NCI-H345 treated with DMSO at 0.1 percent for 48 hours (cell line): ENCODE measurements at regions not wholly inside any gene's neighbourhood (a gene's known extent, or its start where the extent isn't known, plus 50 kb on each side); places are given as distances from the start of the nearest gene placed in this dataset.

Source experiments
- DNase-seq: peaks from one replicate; lab custom pipeline; 2025; ENCODE audit not compliant: unreplicated experiment; lab: John Stamatoyannopoulos, UW

DNA sequence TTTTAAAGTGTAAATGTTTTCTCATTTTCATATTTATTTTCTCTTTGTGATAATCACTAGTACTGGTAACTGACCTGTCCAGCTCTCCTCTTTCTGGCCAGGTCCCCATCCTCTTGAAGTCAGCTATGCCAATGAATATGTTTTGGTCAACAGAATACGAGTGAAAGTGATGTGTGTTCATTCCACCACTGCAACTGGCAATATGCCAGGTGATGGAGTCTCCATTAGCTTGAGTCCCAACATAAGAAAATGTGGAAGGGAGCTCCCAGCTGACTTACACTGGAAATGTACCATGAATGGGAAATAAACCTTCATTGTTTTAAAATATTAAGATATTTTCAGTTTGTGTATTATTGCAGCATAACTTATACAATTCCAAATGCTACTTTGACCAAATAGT, 75.8 kb downstream of the CCDC34 start:
- no peak for DNase-seq

DNA sequence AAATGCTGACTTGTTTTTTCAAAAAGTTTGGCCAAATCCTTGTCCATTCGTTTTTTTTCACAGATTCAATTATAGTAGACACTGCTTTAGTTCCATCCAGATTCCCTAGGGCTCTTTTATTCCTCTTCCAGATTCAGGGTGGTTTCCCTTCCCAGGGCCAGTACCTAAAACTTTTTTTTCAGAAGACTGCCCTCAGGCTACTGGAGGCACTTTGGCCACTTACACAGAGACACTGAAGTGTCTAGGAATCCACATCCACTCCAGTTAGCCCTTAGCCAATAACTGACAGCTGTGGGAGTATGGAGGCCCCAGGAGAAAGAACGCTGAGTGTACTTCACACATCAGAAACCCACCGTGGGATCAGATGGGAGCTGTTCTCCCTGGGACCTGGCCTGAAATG, 77.3 kb downstream of the CCDC34 start:
- DNase-seq, result no peak

DNA sequence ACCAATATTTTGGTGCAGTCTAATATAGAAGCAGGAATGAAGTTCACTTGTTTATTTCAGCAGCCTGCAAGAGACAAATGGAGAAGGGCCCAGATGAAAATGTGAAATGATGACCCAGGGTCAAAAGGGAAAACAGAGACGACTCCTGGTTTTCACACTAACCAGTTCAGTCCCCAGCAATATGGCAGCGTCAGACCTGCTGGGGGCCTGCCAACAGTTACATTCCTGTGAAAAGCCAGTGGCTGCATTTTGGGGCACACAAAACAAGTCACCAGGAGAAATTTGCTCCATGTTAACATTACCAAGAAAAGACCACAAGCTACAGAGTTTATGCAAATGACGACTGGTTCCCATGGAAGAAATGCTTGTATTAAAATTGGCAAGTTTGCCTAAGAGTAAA, 80.2 kb downstream of the CCDC34 start:
- no peak for DNase-seq

DNA sequence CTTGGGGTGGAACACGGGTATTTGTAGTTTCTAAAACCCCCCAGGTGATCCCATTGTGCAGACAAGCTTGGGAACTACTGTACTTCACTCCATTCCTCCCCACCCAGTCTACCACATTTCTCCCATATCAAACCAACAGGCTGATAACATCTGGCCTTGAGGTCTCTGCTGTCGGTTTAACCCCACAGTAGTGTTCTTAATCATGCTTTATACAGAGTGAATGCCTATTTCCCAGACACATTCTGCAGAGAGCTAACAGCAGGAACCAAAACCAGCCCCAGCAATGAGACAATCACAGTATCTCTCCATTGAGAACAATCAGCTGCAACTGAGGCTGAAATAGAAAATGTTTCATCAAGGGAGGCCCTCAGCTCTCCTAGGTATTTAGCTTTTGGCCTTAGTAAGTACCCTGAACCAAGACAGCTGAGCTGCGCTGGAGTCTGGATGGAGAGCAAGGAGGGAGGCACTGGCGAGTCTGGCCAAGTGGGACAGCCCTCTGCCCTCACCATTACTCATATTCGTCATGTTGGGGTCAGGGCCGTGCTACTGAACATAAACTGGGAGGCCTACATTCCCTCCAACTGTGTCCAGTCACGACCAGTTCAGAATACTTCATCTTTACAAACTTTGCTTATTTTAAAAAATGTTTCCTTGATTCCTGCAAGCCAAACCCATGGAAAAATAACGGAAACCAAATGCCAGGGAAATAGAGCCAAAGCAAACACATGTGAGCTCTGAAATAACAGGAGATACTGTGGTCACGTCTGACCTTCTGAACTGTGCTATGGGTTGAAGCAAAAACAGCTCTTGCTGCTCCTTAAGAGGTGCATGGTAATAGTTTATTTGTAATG, 81.0 kb downstream of the CCDC34 start:
- no peak for DNase-seq

DNA sequence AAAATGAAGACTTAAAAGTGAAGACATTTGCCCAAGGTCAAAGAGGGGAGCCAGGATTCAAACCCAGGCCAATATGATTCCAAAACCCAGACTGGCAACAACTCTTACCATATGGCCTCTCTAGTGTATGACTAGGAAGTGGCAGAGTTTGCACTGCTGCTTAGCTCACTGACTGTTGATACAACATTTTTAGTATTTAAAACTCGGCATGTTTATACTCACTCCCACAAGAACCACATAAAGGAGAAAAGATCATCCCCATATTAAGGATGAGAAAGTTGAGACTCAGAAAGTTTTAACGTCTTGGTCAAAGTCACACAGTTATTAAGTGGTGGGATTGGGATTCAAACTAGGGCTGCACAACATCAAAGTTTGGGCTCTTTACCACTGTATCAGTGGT, 81.7 kb downstream of the CCDC34 start:
- DNase-seq, result no peak

DNA sequence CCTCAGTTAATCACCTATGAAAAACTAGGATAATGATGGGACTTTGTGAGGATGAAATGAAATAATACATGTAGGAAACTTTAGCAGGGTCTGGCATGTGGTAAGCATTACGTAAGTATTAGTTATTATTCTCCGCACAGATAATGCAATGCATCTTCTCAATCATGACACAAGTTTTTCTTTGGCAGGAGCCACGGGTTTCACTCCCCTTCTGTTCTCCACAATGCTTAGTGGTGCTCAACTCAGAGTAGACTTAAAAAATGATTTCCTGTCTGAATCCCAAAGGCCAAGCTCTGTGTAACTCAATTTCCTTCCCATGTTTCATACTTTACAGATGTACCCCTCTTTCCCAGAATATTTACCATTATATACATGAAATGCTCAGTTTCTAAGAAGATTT, 82.9 kb downstream of the CCDC34 start:
- no peak for DNase-seq

DNA sequence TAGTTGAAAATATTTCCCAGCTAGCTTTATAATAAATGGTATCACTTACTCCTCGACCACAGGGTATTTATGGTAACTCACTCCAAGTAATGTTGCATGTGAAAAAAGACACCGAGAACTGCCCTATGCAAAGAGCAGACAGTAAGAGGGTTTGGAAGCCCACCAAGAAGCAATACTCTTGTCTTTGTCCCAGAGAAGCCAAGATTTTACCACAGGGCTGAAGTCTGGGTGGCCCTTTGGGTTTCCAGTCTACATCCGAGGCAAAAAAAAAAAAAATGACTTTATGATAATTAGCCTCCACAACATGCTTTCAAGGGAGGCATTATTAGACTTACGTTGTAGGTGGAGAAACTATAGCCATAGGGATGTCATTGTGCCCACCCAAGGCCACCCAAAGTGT, 83.6 kb downstream of the CCDC34 start:
- DNase-seq, result no peak

DNA sequence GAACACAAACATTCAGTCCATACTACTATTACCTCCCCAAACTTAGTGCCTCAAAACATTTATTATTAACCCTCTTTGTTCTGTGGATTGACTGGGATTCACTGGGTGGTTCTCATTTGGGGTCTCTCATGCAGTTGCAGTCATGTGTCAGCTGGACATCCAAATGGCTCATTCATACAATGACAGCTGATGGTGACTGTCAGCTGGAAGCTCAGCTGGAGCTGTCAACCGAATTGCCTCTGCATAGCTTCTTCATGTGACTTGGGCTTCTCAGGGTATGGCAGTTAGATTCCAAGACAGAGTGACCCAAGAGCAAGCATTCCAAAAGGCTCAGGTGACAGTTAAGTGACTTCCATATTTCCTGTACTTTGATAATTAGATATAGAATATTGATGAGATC, 85.2 kb downstream of the CCDC34 start:
- no peak for DNase-seq

DNA sequence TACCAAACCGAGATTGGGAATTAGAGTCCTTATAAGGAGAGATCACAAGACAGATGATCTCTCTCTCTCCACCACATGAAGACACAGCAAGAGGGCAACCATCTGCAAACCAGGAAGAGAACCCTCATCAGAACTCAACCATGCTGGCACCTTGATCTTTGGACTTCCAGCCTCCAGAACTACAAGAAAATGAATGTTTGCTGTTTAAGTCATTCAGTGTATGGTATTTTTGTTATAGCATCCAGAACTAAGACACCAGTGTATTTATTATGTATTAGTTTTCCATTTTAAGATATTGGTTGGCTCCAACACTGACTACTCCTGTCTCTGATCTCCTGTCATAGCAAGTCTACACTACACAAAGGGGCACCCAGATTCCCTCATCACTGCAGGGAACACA, 86.9 kb downstream of the CCDC34 start:
- DNase-seq, result no peak

DNA sequence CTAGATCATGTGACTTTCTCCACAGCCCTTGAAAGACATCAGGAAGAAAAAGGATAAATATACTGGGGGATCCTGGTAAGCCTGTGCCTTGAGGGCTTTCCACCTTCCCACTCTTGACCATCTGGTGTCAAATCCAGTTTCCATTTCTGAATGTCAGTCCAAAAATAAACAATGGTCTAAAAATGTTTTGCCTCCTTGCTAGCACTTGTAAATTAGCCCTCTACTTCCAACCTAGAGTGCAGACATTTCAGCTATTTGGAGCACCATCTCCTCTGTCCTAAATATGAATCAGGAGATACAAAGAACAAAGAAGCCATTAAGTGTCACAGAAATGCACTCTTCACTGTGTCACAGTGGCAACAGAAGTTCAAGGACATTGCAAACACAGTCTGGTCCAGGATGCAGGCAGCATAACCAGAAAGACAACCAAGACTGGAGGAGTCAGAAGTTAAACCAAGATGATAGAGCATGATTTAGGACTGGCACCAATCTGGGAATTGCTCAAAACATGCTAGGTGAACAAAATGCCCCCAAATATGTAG, 88.1 kb downstream of the CCDC34 start:
- no peak for DNase-seq

DNA sequence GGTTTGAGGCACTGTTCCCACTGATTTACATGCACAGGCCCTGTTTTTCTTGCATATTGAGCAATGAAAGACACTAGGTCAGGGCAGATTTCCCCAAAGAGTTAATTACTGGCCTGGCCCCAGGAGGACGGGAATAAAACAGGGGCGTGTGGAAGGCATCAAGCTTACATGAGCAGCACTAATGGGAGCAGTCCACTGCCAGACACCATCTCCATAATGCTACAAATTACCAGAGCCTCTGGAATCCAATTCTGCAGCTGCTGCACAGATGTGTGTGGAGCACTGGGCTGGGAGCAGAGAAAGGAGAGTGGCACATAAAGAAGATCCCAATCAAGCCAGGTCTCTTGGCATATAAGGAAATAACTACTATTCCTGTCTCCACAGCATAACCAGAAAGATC, 96.9 kb downstream of the CCDC34 start:
- no peak for DNase-seq

DNA sequence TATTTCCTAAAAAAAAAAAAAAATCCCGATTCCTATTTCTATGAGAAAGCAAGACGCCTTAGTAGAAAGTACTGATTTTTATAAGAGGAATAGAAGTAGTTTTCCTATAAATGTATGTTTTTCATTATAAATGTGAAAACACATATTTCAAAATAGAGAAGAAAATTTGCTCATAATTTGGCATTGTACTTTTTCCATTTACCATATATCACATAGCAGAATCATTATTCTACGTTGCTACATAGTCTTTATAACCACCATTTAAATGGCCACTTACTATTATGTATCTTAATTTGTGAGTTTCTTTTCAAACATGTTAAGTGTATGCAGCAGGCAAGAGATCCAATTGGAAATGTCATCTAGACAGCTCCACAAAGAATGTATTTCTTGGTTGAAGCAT, 99.0 kb downstream of the CCDC34 start:
- DNase-seq, result no peak

DNA sequence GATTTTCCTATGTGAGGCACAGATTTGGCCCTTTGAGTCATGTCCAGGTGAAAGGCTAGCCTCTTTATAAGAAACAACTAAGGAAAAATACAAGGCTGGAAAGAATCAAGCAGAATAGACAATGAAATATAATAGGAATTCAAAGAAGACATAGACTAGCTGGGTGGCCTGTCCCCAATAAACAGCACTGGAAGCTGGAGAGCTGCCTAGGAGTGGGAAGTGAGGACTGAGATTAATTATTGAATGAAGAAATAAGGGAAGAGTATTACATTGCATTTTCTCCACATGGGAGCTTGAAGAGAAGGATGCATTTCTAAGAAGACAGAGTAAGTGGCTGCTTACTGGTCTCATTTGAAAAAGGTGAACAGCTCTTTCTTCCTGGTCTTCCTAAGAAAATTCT, 100.0 kb downstream of the CCDC34 start:
- no peak for DNase-seq

DNA sequence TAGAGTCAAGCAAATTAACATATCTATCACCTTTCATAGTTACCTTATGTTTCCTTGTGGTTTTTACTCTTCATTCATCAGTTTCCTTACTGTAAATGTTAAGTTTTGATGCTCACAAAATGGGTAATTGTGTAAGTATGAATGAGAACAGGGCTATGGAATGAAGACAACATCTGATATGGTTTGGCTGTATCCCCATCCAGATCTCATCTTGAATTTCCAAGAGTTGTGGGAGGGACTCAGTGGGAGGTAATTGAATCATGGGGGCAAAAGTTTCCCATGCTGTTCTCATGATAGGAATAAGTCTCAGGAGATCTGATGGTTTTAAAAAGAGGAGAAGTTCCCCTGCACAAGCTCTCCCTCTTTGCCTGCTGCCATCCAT, 107.6 kb downstream of the CCDC34 start:
- no peak for DNase-seq

DNA sequence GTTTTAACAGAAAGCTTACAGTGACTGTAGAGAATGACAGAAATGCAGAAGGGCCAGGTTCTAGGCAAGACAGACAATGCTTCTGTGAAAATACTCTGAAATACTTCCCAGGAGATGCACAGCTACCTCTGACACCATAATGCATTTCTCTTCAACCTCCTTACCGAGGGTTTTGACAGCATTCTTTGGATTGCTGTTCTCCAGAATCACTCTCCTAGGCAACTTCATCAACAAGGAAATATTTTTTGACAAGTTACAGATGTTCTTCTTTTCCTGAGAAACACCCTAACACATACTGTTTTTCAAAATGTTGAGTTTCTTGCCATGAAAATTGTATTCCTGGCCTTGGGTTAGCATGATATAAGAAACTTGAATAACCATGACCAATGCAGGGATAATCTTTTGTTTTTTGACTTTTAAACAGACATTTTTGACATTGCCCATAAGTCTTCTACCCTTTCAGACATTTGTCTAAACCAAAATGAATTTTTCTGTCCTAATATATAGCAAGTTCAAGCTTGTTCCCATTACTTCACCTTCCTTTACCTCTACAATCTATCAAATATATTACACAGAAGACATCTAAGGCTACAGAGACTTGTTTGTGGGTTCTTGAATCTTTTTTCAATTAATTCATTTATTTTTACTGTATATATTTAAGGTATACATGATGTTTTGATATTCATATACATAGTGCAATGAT, 108.1 kb downstream of the CCDC34 start:
- no peak for DNase-seq

DNA sequence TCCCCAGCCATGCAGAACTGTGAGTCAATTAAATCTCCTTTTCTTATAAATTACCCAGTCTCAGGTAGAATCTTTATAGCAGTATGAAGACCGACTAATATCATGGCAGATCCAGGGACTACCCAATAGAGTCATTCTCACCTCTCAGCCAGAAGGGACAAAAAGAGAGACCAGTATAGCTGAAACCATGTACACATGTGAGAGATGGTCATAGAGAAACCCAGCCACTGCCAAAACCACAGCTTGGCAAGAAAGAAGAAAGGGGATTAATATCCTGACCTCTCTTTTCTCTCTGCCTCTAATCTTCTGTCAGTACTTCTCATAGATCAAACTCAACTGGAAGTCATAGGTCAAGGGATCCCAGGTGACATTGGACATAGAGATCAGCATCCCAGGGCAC, 109.8 kb downstream of the CCDC34 start:
- no peak for DNase-seq

DNA sequence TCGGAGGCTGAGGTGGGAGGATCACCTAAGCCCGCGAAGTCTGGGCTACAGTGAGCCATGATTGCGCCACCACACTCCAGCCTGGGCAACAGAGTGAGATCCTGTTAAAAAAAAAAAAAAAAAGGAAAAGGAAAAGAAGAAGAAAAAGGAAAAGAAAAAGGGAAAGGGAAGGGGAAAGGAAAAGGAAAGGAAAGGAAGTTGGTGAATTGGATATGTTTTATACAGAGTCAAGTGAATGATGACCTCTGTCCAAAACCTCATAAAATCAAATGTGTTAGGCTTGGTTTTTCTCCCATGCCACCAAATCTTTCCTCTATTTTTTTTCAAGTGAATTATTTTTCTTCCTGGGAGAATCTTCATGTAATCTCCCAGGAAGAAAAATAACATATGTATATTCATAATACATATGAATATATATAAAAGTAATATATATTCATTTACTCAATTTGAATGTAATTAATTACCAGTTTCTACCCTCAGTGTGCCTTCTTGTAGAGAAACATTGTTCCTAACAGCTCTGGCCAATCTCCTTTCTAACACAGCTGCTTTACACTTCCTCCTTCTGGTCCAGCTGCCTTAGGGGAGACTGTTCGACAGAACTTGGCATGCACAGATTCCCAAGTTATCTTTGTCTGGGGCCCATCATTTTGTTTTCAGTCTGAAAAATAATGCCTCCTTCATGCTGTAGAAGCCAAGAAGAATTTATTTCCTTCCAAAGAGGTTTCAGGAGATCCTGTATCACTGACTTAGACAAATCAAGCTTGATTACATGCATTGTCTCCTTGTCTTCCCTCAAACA, 111.9 kb downstream of the CCDC34 start:
- no peak for DNase-seq

DNA sequence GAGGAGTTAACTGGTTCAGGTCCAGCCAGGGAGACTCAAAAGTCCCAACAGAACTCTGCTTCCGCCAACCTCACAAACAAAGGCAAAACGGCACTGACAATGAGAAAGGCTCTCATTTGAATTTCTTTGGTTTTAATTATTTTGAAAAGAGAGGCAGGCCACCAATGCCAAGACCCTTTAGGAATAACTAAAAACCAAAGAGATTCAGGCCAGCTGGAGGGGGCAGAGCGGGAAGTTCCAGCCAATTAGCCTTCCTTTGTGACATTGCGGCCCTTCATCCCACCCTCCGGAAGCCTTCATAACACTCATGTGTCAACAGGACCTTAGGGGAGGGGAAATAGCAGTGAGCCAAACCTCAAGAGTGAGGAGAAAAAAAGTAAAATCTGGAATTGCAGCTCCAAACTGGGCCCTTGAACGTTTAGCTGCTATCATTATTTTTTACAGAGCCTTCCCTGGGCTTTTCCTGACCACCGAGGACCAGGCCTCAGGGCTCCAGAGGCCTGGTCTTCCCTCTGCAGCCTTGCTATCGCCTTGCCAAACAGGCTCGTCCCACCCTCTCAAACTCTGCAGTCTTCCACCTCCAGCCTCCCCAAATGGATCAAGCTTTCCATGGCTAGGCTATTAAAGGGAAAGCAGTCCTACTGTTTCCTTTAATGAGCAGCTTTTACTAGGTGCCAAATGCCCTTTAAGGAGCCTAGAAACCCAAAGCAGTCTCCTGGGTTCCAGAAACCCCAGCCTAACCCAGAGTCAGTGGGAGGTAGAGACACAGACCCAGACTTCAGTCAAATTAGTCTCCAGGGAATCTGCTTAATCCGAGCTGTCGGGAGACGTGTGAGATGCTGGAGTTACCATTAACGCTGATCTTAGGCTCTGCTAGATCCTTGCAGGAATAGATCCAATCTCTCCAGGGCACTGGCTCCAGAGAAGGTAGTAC, 114.2 kb downstream of the CCDC34 start:
- DNase-seq, result no peak

DNA sequence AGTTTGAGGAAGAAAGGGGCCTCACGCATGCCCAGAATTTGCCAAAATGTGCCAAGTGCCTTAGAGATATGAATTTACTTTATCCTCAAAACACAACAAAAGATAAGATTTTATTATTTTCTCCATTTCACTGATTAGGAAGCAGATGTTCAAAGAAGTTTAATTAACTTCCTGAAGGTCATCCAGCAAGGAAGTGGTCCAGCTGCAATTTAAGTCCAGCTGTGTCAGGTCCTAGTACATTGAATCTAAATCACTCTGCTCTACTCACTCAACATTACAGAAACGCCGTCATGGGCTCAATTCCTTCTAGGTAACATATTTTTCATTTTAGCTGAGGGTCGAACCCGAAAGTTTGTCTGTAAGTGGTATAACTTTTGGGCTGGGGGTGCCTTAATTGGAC, 115.4 kb downstream of the CCDC34 start:
- DNase-seq, result no peak

DNA sequence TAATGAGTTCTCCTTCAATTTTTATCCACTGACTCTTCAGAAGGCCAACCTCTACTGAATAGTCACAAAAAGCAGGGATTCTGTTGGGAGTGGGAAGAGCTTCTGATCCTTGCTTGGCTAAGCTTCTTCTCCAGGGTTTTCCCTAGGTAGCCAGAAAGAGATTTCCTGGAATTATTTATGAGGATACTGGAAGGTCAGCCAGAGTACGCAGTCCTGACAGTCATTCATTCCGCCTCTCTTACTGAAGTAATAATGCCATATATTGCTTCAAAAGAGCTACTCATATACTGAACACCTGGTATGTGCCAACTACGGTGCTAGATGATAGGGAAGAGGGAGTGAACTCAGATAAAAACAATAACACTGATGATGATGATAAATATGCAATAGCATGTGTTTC, 116.1 kb downstream of the CCDC34 start:
- no peak for DNase-seq

DNA sequence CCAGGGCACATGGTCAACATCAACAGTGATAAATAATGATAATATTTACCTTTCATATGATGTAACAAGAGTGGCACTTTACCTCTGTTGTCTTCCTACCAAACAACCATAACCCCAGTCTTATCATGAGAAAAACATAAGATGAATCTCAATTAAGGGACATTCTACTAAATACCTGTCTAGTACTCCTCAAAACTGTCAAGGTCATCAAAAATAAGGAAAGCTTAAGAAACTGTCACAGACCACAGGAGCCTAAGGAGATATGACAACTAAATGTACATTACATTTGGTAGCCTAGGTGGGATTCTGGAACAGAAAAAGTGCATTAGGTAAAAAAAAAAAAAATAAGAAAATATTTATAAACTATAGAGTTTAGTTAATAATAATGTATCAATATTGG, 118.1 kb downstream of the CCDC34 start:
- DNase-seq, result no peak
